ENCODE measurements at regions not wholly inside any gene's neighbourhood (a gene's known extent, or its start where the extent isn't known, plus 50 kb on each side); places are given as distances from the start of the nearest gene placed in this dataset.

DNA sequence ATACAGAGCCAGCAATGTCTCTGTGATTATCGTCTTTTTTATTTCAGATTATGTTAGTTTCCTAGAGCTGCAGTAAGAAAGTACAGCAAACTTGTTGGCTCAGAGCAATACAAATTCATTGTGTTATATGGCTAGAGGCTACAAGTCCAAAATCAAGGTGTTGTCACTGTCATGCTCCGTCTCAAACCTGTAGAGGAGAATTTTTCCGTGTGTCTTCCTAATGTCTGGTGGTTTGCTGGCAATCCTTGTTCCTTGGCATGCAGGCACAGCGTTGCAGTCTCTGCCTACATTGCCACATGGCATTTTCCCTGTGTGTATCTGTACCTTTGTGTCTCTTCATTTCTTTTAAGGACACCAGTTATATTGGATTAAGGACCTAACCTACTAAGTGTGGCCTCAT, 244.4 kb downstream of the LRRIQ3 start:
- H3K4me3 ChIP-seq (ENCODE audit: insufficient read depth, low read length, poor library complexity, severe bottlenecking), result no peak overlapping the region
- no peak overlapping the region for H2AFZ ChIP-seq (ENCODE audit: low read depth, low read length, severe bottlenecking)
- TF ChIP-seq, protein P1, sequence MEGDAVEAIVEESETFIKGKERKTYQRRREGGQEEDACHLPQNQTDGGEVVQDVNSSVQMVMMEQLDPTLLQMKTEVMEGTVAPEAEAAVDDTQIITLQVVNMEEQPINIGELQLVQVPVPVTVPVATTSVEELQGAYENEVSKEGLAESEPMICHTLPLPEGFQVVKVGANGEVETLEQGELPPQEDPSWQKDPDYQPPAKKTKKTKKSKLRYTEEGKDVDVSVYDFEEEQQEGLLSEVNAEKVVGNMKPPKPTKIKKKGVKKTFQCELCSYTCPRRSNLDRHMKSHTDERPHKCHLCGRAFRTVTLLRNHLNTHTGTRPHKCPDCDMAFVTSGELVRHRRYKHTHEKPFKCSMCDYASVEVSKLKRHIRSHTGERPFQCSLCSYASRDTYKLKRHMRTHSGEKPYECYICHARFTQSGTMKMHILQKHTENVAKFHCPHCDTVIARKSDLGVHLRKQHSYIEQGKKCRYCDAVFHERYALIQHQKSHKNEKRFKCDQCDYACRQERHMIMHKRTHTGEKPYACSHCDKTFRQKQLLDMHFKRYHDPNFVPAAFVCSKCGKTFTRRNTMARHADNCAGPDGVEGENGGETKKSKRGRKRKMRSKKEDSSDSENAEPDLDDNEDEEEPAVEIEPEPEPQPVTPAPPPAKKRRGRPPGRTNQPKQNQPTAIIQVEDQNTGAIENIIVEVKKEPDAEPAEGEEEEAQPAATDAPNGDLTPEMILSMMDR (IDR thresholded peaks at IDR 0.05; ENCODE audit: insufficient read depth, low read length, poor library complexity, severe bottlenecking), result no peak
- no peak for TF ChIP-seq EZH2phosphoT487 (conservative IDR thresholded peaks at IDR 0.05; ENCODE audit: low read length)
- no peak overlapping the region for H3K4me2 ChIP-seq (ENCODE audit: low read depth, low read length, poor library complexity, severe bottlenecking)
- H4K20me1 ChIP-seq (ENCODE audit: low read depth, low read length), result no peaks in the 10 kb centered on the region
- no peaks in the 10 kb centered on the region for H3K79me2 ChIP-seq (ENCODE audit: insufficient read depth, low read length)
- no peaks in the 10 kb centered on the region for H3K36me3 ChIP-seq (ENCODE audit: low read length)
- H3K9ac ChIP-seq (ENCODE audit: low read length), result no peak overlapping the region
- H3K9me3 ChIP-seq (ENCODE audit: insufficient read depth, low read length), result no peaks in the 10 kb centered on the region
- no peak overlapping the region for H3K27ac ChIP-seq (ENCODE audit: low read depth, low read length)
- H3K9me2 ChIP-seq (replicated peaks; ENCODE audit: insufficient read depth, low read length), result no peaks in the 10 kb centered on the region
- no peaks in the 10 kb centered on the region for H3F3A ChIP-seq (ENCODE audit: insufficient read depth)
- no peaks in the 10 kb centered on the region for H3K27me3 ChIP-seq (ENCODE audit: low read length)

DNA sequence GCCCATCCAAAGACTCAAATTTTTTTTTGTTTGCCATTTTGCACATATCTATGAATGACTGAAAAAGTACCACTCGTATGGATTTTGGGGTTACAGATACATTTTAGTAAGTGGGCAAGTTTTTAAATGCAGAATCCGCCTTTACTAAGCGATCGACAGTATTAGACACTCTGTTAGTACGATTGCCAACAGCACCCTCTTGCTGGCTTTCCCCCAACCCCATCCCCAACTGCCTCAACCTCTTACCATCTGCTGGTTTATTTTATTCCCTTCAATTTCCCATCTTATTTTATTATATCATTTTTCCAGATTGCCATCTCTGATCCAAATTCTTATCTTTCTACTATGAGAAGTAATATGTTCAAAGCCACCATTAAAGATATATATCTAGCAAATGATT, 244.8 kb downstream of the LRRIQ3 start:
- Histone ChIP-seq H3K27me3 (ENCODE audit: low read length) (no peaks in the 10 kb centered on the region), H3K36me3 (ENCODE audit: low read length) (no peaks in the 10 kb centered on the region), H3K4me3 (ENCODE audit: insufficient read depth, low read length, poor library complexity, severe bottlenecking) (no peak overlapping the region), H3F3A (ENCODE audit: insufficient read depth) (no peaks in the 10 kb centered on the region), H3K79me2 (ENCODE audit: insufficient read depth, low read length) (no peaks in the 10 kb centered on the region), H4K20me1 (ENCODE audit: low read depth, low read length) (no peaks in the 10 kb centered on the region), H3K27ac (ENCODE audit: low read depth, low read length) (no peak overlapping the region), H2AFZ (ENCODE audit: low read depth, low read length, severe bottlenecking) (no peak overlapping the region), H3K9ac (ENCODE audit: low read length) (no peak overlapping the region), H3K9me3 (ENCODE audit: insufficient read depth, low read length) (no peaks in the 10 kb centered on the region), H3K9me2 (replicated peaks; ENCODE audit: insufficient read depth, low read length) (no peaks in the 10 kb centered on the region), H3K4me2 (ENCODE audit: low read depth, low read length, poor library complexity, severe bottlenecking) (no peak overlapping the region)
- TF ChIP-seq EZH2phosphoT487 (conservative IDR thresholded peaks at IDR 0.05; ENCODE audit: low read length), result no peak
- TF ChIP-seq, protein P1 (IDR thresholded peaks at IDR 0.05; ENCODE audit: insufficient read depth, low read length, poor library complexity, severe bottlenecking), result no peak

DNA sequence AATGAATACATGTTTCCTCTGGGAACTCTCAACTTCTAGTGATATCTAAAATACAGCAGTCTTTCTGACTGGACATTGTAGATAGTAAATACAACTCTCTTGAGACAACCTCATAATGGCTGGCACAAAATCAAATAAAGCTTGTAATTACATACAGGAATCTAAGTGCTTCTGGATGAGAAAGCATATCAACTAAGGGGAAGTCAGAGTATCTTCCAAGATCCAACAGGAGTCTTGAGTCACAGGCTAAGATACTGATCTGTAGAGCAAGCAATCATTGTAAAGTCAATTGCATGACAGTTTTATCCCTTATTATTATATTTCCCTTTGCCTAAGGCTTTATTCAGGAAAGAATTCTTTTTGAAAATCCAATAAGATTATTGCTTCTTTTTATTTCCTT, 249.9 kb downstream of the LRRIQ3 start:
- Histone ChIP-seq H3K36me3 (ENCODE audit: low read length) (no peaks in the 10 kb centered on the region), H3K27ac (ENCODE audit: low read depth, low read length) (no peak overlapping the region), H3K79me2 (ENCODE audit: insufficient read depth, low read length) (no peaks in the 10 kb centered on the region), H3K4me2 (ENCODE audit: low read depth, low read length, poor library complexity, severe bottlenecking) (no peak overlapping the region), H3F3A (ENCODE audit: insufficient read depth) (no peaks in the 10 kb centered on the region), H3K4me3 (ENCODE audit: insufficient read depth, low read length, poor library complexity, severe bottlenecking) (no peak overlapping the region), H3K9ac (ENCODE audit: low read length) (no peak overlapping the region), H2AFZ (ENCODE audit: low read depth, low read length, severe bottlenecking) (no peak overlapping the region), H3K9me3 (ENCODE audit: insufficient read depth, low read length) (no peaks in the 10 kb centered on the region), H4K20me1 (ENCODE audit: low read depth, low read length) (no peaks in the 10 kb centered on the region), H3K27me3 (ENCODE audit: low read length) (no peaks in the 10 kb centered on the region), H3K9me2 (replicated peaks; ENCODE audit: insufficient read depth, low read length) (no peaks in the 10 kb centered on the region)
- TF ChIP-seq, protein P1 (IDR thresholded peaks at IDR 0.05; ENCODE audit: insufficient read depth, low read length, poor library complexity, severe bottlenecking), result no peak
- no peak for TF ChIP-seq EZH2phosphoT487 (conservative IDR thresholded peaks at IDR 0.05; ENCODE audit: low read length)
